Immature natural killer cell (primary cell): ENCODE measurements at regions not wholly inside any gene's neighbourhood (a gene's known extent, or its start where the extent isn't known, plus 50 kb on each side); places are given as distances from the start of the nearest gene placed in this dataset.
"Not testable (repeated sequence)": the region's sequence is repeated elsewhere in the genome, so short reads cannot be mapped to it uniquely, and the experiment has no call there.

Source experiments
- DNase-seq, 3 donors: peaks; one replicate each; pipeline ENCODE4 v3.0.0; 2022; ENCODE audit warnings: mixed read lengths in 1 of 3
- H3K27ac Mint-ChIP-seq, 6 donors: one replicate each; pipeline ENCODE4 v1.8.0; 2020; ENCODE audit warnings: mixed read lengths in 6 of 6, mild to moderate bottlenecking in 5 of 6, inconsistent platforms in 4 of 6, moderate library complexity in 3 of 6
- H3K27me3 Mint-ChIP-seq, 3 donors: one replicate each; pipeline ENCODE4 v1.8.0; 2020 to 2021; ENCODE audit warnings: low read depth in 3 of 3, mild to moderate bottlenecking in 3 of 3, mixed read lengths in 3 of 3, moderate library complexity in 3 of 3, inconsistent platforms in 1 of 3
- H3K36me3 Mint-ChIP-seq, 3 donors: one replicate each; pipeline ENCODE4 v1.8.0; 2020; ENCODE audit warnings: mixed read lengths in 3 of 3, inconsistent platforms in 2 of 3, mild to moderate bottlenecking in 2 of 3
- H3K4me1 Mint-ChIP-seq, 2 donors: one replicate each; pipeline ENCODE4 v1.8.0; 2020; ENCODE audit warnings: inconsistent platforms in 2 of 2, mild to moderate bottlenecking in 2 of 2, mixed read lengths in 2 of 2, moderate library complexity in 1 of 2
- H3K4me3 Mint-ChIP-seq, 5 donors: one replicate each; pipeline ENCODE4 v1.8.0; 2020; ENCODE audit warnings: mild to moderate bottlenecking in 5 of 5, mixed read lengths in 5 of 5, inconsistent platforms in 3 of 5, moderate library complexity in 3 of 5
- H3K9me3 Mint-ChIP-seq, 6 donors: one replicate each; pipeline ENCODE4 v1.8.0; 2020; ENCODE audit warnings: mild to moderate bottlenecking in 6 of 6, mixed read lengths in 6 of 6, inconsistent platforms in 4 of 6, moderate library complexity in 3 of 6

DNA sequence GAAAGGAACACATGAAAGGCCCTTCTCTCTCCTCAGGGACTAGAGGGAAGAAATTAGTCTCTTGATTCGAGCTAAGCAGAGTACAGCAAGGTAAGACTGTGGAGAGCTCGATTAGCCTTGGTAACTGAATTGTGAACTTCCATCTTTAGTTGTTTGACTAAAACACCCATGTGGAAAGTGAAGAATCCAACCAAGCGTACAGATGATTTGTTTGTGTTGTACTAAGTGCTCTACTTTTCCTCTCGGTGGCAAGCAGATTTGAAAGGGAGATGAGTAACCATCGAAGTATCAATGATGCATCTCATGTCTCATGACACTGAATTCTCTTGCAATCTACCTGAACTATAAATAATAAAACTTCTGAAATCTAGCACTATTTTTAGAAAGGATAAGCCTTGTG is 80.7 kb downstream of the FZD1 start:
- Mint-ChIP-seq H3K9me3 (peaks cover 0 to 10% (median 2%) of the 10 kb centered on the region in 6 donors), H3K27ac (no peak overlapping the region), H3K4me1 (peaks cover 0 to 2% of the 10 kb centered on the region in 2 donors), H3K36me3 (peaks cover 0 to 3% (median 0%) of the 10 kb centered on the region in 3 donors), H3K4me3 (no peak overlapping the region), H3K27me3 (no peaks in the 10 kb centered on the region)
- DNase-seq, result no peak

DNA sequence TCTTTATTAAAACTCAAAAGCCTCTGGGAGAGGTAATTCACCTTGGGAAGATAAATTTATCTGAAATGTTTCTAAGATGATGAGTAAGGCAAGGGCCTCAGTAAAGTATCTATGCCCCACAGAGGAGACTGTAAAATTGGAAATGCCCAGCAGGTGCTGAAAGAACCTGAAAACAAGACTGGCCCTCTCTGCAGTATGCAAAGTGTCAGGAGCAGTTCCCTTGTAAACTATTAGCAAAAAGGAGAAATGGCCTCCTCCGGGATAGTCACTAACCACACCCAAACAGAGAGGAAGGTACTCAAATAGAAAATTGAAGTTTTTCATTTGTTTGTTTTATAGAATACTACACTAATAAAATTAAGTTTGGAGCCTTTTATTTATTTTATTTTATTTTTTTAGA is 81.2 kb downstream of the FZD1 start:
- Mint-ChIP-seq H3K27me3 (no peaks in the 10 kb centered on the region), H3K36me3 (peaks cover 0 to 3% (median 0%) of the 10 kb centered on the region in 3 donors), H3K4me3 (no peak overlapping the region), H3K4me1 (peaks cover 0 to 2% of the 10 kb centered on the region in 2 donors), H3K27ac (no peak overlapping the region), H3K9me3 (peaks cover 0 to 10% (median under 1%) of the 10 kb centered on the region in 6 donors)
- DNase-seq, result no peak

GRCh38 chr7:91346426-91346825 is 82.2 kb downstream of the FZD1 start:
- H3K9me3 Mint-ChIP-seq, result peaks cover 0 to 10% (median under 1%) of the 10 kb centered on the region in 6 donors
- no peak overlapping the region for H3K4me3 Mint-ChIP-seq
- no peak overlapping the region for H3K27ac Mint-ChIP-seq
- H3K36me3 Mint-ChIP-seq, result peaks cover 0 to 3% (median 0%) of the 10 kb centered on the region in 3 donors
- H3K27me3 Mint-ChIP-seq, result no peaks in the 10 kb centered on the region
- H3K4me1 Mint-ChIP-seq, result peaks cover 0 to 2% of the 10 kb centered on the region in 2 donors
- no peak for DNase-seq

DNA sequence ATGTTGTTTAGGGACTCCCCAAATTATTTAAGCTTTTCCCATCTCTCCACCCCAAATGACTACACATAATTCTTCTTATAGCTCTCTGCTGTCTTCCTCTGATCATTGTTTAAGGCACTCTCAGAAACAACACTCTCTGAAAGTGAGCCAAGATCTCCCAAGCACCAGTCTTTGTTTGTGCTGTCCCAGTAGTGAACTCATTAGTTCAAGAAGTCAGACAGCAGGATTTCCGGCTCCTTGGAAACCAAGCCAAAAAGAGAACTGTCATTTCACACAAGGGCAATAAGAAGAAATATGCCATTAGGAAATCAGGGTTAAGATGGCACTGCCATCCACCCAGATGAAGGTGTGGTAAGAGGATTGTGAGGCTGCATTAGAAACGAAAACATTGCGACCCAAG is 83.1 kb downstream of the FZD1 start:
- Mint-ChIP-seq H3K4me3 (no peak overlapping the region), H3K9me3 (peaks cover 0 to 10% (median under 1%) of the 10 kb centered on the region in 6 donors), H3K4me1 (peaks cover 0 to 2% of the 10 kb centered on the region in 2 donors), H3K27ac (no peak overlapping the region), H3K27me3 (no peaks in the 10 kb centered on the region), H3K36me3 (peaks cover 0 to 3% (median 0%) of the 10 kb centered on the region in 3 donors)
- no peak for DNase-seq

DNA sequence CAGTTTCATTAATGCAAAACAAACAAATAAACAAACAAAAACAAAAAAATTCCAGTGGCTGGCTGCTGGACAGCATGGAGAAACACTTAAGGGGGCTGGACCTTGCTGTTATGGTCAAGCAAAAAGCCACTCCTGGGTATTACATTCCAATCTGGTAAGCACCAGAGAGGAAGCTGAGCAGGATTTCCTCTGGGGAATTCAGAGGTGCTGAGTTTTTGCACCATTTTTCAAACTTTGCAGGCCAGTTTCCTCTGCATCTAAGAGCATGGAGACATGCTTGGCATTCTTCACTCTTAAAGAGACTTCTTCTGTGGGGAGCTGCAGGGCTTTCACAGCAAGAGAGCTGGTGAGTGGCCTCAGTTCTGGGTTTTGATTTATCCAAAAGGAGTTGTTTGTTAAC is 84.5 kb downstream of the FZD1 start:
- Mint-ChIP-seq H3K4me1 (peaks cover 0 to 2% of the 10 kb centered on the region in 2 donors), H3K27ac (no peak overlapping the region), H3K27me3 (no peaks in the 10 kb centered on the region)

GRCh38 chr7:91351374-91351773 is 87.1 kb downstream of the FZD1 start:
- Mint-ChIP-seq H3K4me3 (no peak overlapping the region), H3K27ac (no peak overlapping the region), H3K27me3 (peaks cover 0 to 1% (median 0%) of the 10 kb centered on the region in 3 donors), H3K36me3 (peaks cover 0 to 3% (median 0%) of the 10 kb centered on the region in 3 donors), H3K9me3 (peaks cover 0 to 9% (median 3%) of the 10 kb centered on the region in 6 donors), H3K4me1 (no peaks in the 10 kb centered on the region)
- DNase-seq, result no peak

More for the DNA sequence above, 84.5 kb downstream of the FZD1 start:
- H3K4me3 Mint-ChIP-seq, result no peak overlapping the region
- peaks cover 0 to 3% (median 0%) of the 10 kb centered on the region in 3 donors for H3K36me3 Mint-ChIP-seq
- H3K9me3 Mint-ChIP-seq, result peaks cover 0 to 10% (median 2%) of the 10 kb centered on the region in 6 donors
- no peak for DNase-seq

- Mint-ChIP-seq H3K4me1 (no peaks in the 10 kb centered on the region), H3K9me3 (peaks cover 0 to 7% (median 0%) of the 10 kb centered on the region in 6 donors), H3K36me3 (peaks cover 0 to 3% (median 0%) of the 10 kb centered on the region in 3 donors), H3K27ac (no peak overlapping the region), H3K27me3 (peaks cover 0 to 1% (median 0%) of the 10 kb centered on the region in 3 donors), H3K4me3 (no peak overlapping the region)
- no peak for DNase-seq
These were observed 87.9 kb downstream of the FZD1 start for GRCh38 chr7:91352091-91352490.

DNA sequence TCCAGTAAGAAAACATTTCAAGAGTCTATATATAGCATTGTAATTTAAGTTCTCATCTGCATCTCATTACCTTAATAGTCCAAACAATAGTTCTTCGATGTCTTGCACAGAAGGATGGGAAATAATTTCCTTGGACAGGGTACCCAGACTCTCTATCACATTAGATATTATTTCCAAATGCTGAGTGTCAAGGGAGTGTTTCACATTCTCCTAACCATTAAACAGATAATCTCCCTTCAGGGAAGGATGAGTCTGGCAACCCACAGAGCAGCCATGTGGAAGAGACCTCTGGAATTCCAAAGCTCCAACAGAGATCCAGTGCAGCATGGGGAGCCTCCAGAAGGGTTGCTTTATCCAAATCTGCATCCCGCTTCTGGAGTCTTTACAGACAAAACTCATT is 89.6 kb downstream of the FZD1 start:
- DNase-seq, result no peak
- Mint-ChIP-seq H3K36me3 (no peaks in the 10 kb centered on the region), H3K9me3 (peaks cover 0 to 7% (median under 1%) of the 10 kb centered on the region in 6 donors), H3K4me3 (no peak overlapping the region), H3K4me1 (no peaks in the 10 kb centered on the region), H3K27me3 (peaks cover 0 to 5% (median 0%) of the 10 kb centered on the region in 3 donors), H3K27ac (no peak overlapping the region)

GRCh38 chr7:91355695-91356435 is 91.6 kb downstream of the FZD1 start:
- no peak for DNase-seq
- Mint-ChIP-seq H3K36me3 (no peaks in the 10 kb centered on the region), H3K4me3 (no peak overlapping the region), H3K27ac (no peak overlapping the region), H3K27me3 (peaks cover 0 to 7% (median 0%) of the 10 kb centered on the region in 3 donors), H3K9me3 (peaks cover 0 to 5% (median 2%) of the 10 kb centered on the region in 6 donors), H3K4me1 (no peaks in the 10 kb centered on the region)

GRCh38 chr7:91356915-91357314 is 92.7 kb downstream of the FZD1 start:
- Mint-ChIP-seq H3K9me3 (peaks cover 0 to 10% (median 2%) of the 10 kb centered on the region in 6 donors), H3K27me3 (peaks cover 0 to 10% (median 0%) of the 10 kb centered on the region in 3 donors), H3K27ac (no peak overlapping the region), H3K4me1 (no peaks in the 10 kb centered on the region), H3K36me3 (no peaks in the 10 kb centered on the region), H3K4me3 (no peak overlapping the region)
- DNase-seq, result no peak

DNA sequence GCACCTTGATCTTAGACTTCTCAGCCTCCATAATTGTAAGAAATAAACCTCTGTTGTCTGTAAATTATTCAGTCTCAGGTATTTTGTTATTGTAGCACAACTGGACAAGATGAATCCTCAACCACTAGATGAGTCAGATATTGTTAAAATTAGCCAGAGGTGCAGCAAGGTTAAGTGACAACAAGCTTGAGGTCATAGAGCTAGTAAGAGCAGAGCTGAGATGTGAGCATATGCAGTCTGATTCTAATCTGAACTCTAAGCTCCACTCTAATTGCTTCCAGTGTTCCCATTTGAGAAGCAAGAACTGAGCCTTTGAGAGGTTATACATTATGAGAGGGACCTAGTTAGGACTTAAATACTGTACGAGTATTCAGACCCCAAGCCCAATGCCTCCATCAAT is 93.1 kb downstream of the FZD1 start:
- H3K4me1 Mint-ChIP-seq, result no peaks in the 10 kb centered on the region
- no peak overlapping the region for H3K27ac Mint-ChIP-seq
- H3K9me3 Mint-ChIP-seq, result peaks cover 0 to 10% (median 2%) of the 10 kb centered on the region in 6 donors
- H3K36me3 Mint-ChIP-seq, result no peaks in the 10 kb centered on the region
- H3K4me3 Mint-ChIP-seq, result no peak overlapping the region
- no peak for DNase-seq
- H3K27me3 Mint-ChIP-seq, result peaks cover 0 to 10% (median 0%) of the 10 kb centered on the region in 3 donors

GRCh38 chr7:91357901-91358300 is 93.7 kb downstream of the FZD1 start:
- no peak overlapping the region for H3K27ac Mint-ChIP-seq
- no peak overlapping the region for H3K4me3 Mint-ChIP-seq
- no peaks in the 10 kb centered on the region for H3K4me1 Mint-ChIP-seq
- H3K27me3 Mint-ChIP-seq, result peaks cover 0 to 10% (median 0%) of the 10 kb centered on the region in 3 donors
- DNase-seq, result no peak
- H3K9me3 Mint-ChIP-seq, result peaks cover 0 to 10% (median 2%) of the 10 kb centered on the region in 6 donors
- no peaks in the 10 kb centered on the region for H3K36me3 Mint-ChIP-seq

DNA sequence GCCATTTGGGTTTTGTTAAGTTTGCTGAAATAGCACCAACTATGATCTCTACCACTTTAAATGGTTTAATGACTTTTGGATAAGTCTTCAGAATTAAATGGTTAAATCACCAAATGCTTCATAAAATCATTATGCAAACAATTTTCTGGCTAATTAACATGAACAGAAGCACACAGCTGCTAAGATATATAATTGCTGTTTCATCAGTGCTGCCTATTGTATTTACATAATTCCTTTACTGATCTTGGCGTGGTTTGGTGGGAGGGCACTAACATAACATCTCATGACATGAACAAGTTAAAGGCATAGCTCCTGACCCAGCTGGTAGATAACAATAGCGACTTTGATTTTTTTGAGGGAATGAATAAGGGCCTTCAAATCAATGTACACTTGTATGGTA is 94.1 kb downstream of the FZD1 start:
- no peak overlapping the region for H3K4me3 Mint-ChIP-seq
- H3K27me3 Mint-ChIP-seq, result peaks cover 0 to 10% (median 0%) of the 10 kb centered on the region in 3 donors
- peaks cover 0 to 13% (median 2%) of the 10 kb centered on the region in 6 donors for H3K9me3 Mint-ChIP-seq
- no peaks in the 10 kb centered on the region for H3K4me1 Mint-ChIP-seq
- H3K36me3 Mint-ChIP-seq, result no peaks in the 10 kb centered on the region
- no peak for DNase-seq
- no peak overlapping the region for H3K27ac Mint-ChIP-seq

- peaks cover 2 to 19% (median 6%) of the 10 kb centered on the region in 6 donors for H3K9me3 Mint-ChIP-seq
- not testable (repeated sequence) for DNase-seq, H3K4me3 Mint-ChIP-seq, H3K27me3 Mint-ChIP-seq, H3K27ac Mint-ChIP-seq, H3K4me1 Mint-ChIP-seq, H3K36me3 Mint-ChIP-seq
These were observed 100.9 kb downstream of the FZD1 start for GRCh38 chr7:91365097-91365496.
